K562 (cell line): ENCODE measurements at regions not wholly inside any gene's neighbourhood (a gene's known extent, or its start where the extent isn't known, plus 50 kb on each side); places are given as distances from the start of the nearest gene placed in this dataset.

Experiments used
- EZH2 ChIP-seq: IDR thresholded peaks from 2 replicates; pipeline ENCODE4 v1.6.1; 2012; ENCODE audit warnings: low read depth, mild to moderate bottlenecking, inconsistent platforms, low read length, borderline replicate concordance
- MYBL2 ChIP-seq, 2 experiments: fragments of 450-650 bp in 1 of 2; sonication (generic) in 1 of 2; formaldehyde crosslinking in 1 of 2; IDR thresholded peaks; 2 replicates each; pipeline versions ENCODE4 v1.6.1 to v1.8.1; 2017 to 2022; ENCODE audit warnings: borderline replicate concordance in 1 of 2, inconsistent platforms in 1 of 2, low read depth in 1 of 2, mild to moderate bottlenecking in 1 of 2, missing genetic modification reagents in 1 of 2, moderate library complexity in 1 of 2
- POLR2A ChIP-seq: fragments of 450-650 bp; conservative IDR thresholded peaks from 2 replicates; pipeline ENCODE4 v1.6.1; 2016

GRCh38 chr2:228599297-228599696 lies 417.8 kb upstream of the SPHKAP start:
- no peak for TF ChIP-seq EZH2
- TF ChIP-seq POLR2A, result no peak
- no peak for TF ChIP-seq MYBL2 (IDR thresholded peaks at IDR 0.05; ENCODE audit: low read depth)
- no peak for TF ChIP-seq MYBL2 (CRISPR knock-in tag; IDR thresholded peaks at IDR 0.05; ENCODE audit: borderline replicate concordance)
